ENCODE measurements at regions not wholly inside any gene's neighbourhood (a gene's known extent, or its start where the extent isn't known, plus 50 kb on each side); places are given as distances from the start of the nearest gene placed in this dataset.

- ATAC-seq (ENCODE audit: low read depth) (no peak), DNase-seq (ENCODE audit: low spot score) (no peak)
- Histone ChIP-seq H3K4me1 (ENCODE audit: insufficient read depth, poor library complexity, severe bottlenecking) (no peaks in the 10 kb centered on the region), H3K9me3 (ENCODE audit: severe bottlenecking) (no peaks in the 10 kb centered on the region), H3K4me3 (ENCODE audit: severe bottlenecking) (no peak overlapping the region), H3K36me3 (ENCODE audit: low read depth) (no peaks in the 10 kb centered on the region), H3K27me3 (ENCODE audit: insufficient read depth, poor library complexity, severe bottlenecking) (no peaks in the 10 kb centered on the region), H3K27ac (ENCODE audit: poor library complexity, severe bottlenecking) (no peak overlapping the region)
- TF ChIP-seq CTCF (IDR thresholded peaks at IDR 0.05; ENCODE audit: poor library complexity, severe bottlenecking), result no peak
Observed at GRCh38 chr9:88026118-88026479, 51.8 kb upstream of the CDK20 start.

- no peaks in the 10 kb centered on the region for H3K9me3 ChIP-seq (ENCODE audit: severe bottlenecking)
- no peak for DNase-seq (ENCODE audit: low spot score)
- no peak overlapping the region for H3K4me3 ChIP-seq (ENCODE audit: severe bottlenecking)
- ATAC-seq (ENCODE audit: low read depth), result no peak
- H3K27ac ChIP-seq (ENCODE audit: poor library complexity, severe bottlenecking), result no peak overlapping the region
- no peak for TF ChIP-seq CTCF (IDR thresholded peaks at IDR 0.05; ENCODE audit: poor library complexity, severe bottlenecking)
- H3K36me3 ChIP-seq (ENCODE audit: low read depth), result no peaks in the 10 kb centered on the region
- H3K4me1 ChIP-seq (ENCODE audit: insufficient read depth, poor library complexity, severe bottlenecking), result no peaks in the 10 kb centered on the region
- no peaks in the 10 kb centered on the region for H3K27me3 ChIP-seq (ENCODE audit: insufficient read depth, poor library complexity, severe bottlenecking)
Observed at GRCh38 chr9:88025411-88026117, 51.2 kb upstream of the CDK20 start.

GRCh38 chr9:88024896-88025295, 50.6 kb upstream of the CDK20 start:
- DNase-seq (ENCODE audit: low spot score) (no peak), ATAC-seq (ENCODE audit: low read depth) (no peak)
- no peaks in the 10 kb centered on the region for H3K9me3 ChIP-seq (ENCODE audit: severe bottlenecking)
- no peaks in the 10 kb centered on the region for H3K4me1 ChIP-seq (ENCODE audit: insufficient read depth, poor library complexity, severe bottlenecking)
- TF ChIP-seq CTCF (IDR thresholded peaks at IDR 0.05; ENCODE audit: poor library complexity, severe bottlenecking), result no peak
- no peak overlapping the region for H3K4me3 ChIP-seq (ENCODE audit: severe bottlenecking)
- no peak overlapping the region for H3K27ac ChIP-seq (ENCODE audit: poor library complexity, severe bottlenecking)
- no peaks in the 10 kb centered on the region for H3K27me3 ChIP-seq (ENCODE audit: insufficient read depth, poor library complexity, severe bottlenecking)
- H3K36me3 ChIP-seq (ENCODE audit: low read depth), result no peaks in the 10 kb centered on the region
